IPS-20b (cell line): ENCODE measurements at regions not wholly inside any gene's neighbourhood (a gene's known extent, or its start where the extent isn't known, plus 50 kb on each side); places are given as distances from the start of the nearest gene placed in this dataset.

Experiments used
- H3K27ac ChIP-seq: one replicate; pipeline ENCODE4 v1.5.1; 2013; ENCODE audit warnings: low read length
- H3K27me3 ChIP-seq: 2 replicates; pipeline ENCODE4 v1.6.1; 2013; ENCODE audit warnings: mild to moderate bottlenecking, low read length, inconsistent platforms; ENCODE audit not compliant: insufficient read depth
- H3K36me3 ChIP-seq: 2 replicates; pipeline ENCODE4 v1.6.1; 2013; ENCODE audit warnings: low read depth, mild to moderate bottlenecking, inconsistent platforms, low read length, moderate library complexity; ENCODE audit not compliant: insufficient read depth
- H3K4me1 ChIP-seq: 2 replicates; pipeline ENCODE4 v1.6.1; 2013; ENCODE audit warnings: mild to moderate bottlenecking, control low read depth, inconsistent platforms, low read length, moderate library complexity; ENCODE audit not compliant: insufficient read depth
- H3K4me3 ChIP-seq: 2 replicates; pipeline ENCODE4 v1.5.1; 2013; ENCODE audit warnings: mild to moderate bottlenecking, low read length, inconsistent platforms
- H3K9ac ChIP-seq: 2 replicates; pipeline ENCODE4 v1.6.1; 2013; ENCODE audit warnings: low read depth, mild to moderate bottlenecking, inconsistent platforms, low read length, moderate library complexity
- H3K9me3 ChIP-seq: 2 replicates; pipeline ENCODE4 v1.6.1; 2013; ENCODE audit warnings: mild to moderate bottlenecking, low read depth, low read length, inconsistent platforms; ENCODE audit not compliant: insufficient read depth

DNA sequence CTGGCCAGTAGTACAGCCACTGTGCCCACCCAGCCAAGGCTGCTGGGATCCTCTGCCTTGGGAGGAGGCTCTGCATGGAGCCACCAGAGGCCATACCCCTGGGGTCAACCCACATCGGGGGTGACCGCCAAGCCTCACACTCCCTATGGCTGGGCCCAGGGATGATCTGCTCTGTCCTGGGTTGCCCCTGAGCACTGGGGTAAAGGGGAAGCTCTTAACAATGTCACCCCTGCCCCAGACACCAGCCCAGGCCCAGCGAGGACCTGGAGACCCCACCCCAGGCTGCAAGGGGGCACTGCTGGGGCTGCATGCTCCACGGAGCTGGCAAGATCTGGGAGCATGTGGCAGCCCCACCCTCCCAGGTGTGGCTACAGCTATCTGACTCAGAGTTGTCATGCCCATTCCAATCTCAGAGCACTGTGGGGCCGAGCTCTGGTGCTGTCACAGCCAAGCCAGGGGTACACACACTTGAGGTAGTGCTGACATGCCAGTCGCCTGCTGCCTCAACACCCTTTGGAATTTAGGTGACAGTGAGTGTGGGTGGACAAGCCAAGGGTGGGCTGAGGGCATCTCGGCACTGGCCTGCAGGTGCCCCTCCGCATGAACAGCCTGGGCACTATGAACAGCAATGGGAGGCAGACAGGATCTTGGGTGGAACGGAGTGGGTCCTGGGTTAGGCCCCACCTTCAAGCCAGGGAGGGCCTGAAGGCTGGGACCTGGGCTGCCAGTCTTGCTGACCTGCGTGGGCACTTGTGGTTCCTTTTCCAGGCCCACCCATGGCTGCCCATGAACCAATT is 427.7 kb downstream of the LRRIQ3 start:
- Histone ChIP-seq H3K36me3 (no peaks in the 10 kb centered on the region), H3K4me3 (no peak overlapping the region), H3K4me1 (no peaks in the 10 kb centered on the region), H3K9ac (no peak overlapping the region), H3K9me3 (no peaks in the 10 kb centered on the region), H3K27ac (no peak overlapping the region), H3K27me3 (no peaks in the 10 kb centered on the region)

- Histone ChIP-seq H3K27me3 (no peaks in the 10 kb centered on the region), H3K4me3 (no peak overlapping the region), H3K4me1 (no peaks in the 10 kb centered on the region), H3K9ac (no peak overlapping the region), H3K27ac (no peak overlapping the region), H3K36me3 (no peaks in the 10 kb centered on the region), H3K9me3 (no peaks in the 10 kb centered on the region)
These were observed 431.1 kb downstream of the LRRIQ3 start for GRCh38 chr1:73766786-73767348.

DNA sequence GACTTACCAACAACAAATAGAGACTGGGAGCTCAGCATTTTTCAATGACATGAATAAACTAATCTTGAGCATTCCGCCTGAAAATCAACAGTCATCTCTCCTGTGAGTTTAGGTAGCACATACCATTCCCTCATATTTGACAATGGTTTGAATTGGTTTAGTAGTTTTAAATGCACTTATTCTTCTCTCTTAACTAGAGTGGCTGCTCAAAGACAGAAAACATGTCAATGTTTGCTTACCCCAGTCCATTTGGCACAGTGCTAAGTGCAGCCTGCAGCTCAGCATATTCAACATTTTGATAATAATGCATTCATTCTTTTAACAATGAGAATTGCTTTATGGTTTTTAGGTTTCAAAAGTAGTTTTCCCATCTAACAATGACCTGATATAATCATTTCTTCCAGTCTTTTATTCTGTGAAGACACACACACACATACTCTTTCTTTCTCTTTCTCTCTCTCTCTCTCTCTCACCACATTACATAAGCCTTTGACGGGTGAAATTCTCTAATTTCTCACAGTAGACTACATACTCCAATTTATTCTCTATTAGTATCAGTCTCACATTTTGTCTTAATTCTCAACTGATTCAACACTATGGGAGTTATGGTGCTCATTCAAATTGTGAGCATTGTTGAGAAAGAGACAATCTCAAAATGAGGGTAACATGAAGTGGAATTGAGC is 432.3 kb downstream of the LRRIQ3 start:
- H3K36me3 ChIP-seq = no peaks in the 10 kb centered on the region
- H3K9me3 ChIP-seq = no peaks in the 10 kb centered on the region
- H3K9ac ChIP-seq = no peak overlapping the region
- no peak overlapping the region for H3K4me3 ChIP-seq
- no peaks in the 10 kb centered on the region for H3K4me1 ChIP-seq
- no peaks in the 10 kb centered on the region for H3K27me3 ChIP-seq
- H3K27ac ChIP-seq = no peak overlapping the region

- Histone ChIP-seq H3K27ac (no peak overlapping the region), H3K4me1 (no peaks in the 10 kb centered on the region), H3K36me3 (no peaks in the 10 kb centered on the region), H3K4me3 (no peak overlapping the region), H3K9me3 (no peaks in the 10 kb centered on the region), H3K9ac (no peak overlapping the region), H3K27me3 (no peaks in the 10 kb centered on the region)
These were observed 436.4 kb downstream of the LRRIQ3 start for GRCh38 chr1:73761559-73761958.

GRCh38 chr1:73759011-73759410 is 439.0 kb downstream of the LRRIQ3 start:
- H3K36me3 ChIP-seq = no peaks in the 10 kb centered on the region
- no peaks in the 10 kb centered on the region for H3K4me1 ChIP-seq
- no peak overlapping the region for H3K9ac ChIP-seq
- no peak overlapping the region for H3K4me3 ChIP-seq
- no peaks in the 10 kb centered on the region for H3K27me3 ChIP-seq
- no peak overlapping the region for H3K27ac ChIP-seq
- no peaks in the 10 kb centered on the region for H3K9me3 ChIP-seq

GRCh38 chr1:73756817-73757216 is 441.2 kb downstream of the LRRIQ3 start:
- Histone ChIP-seq H3K27ac (no peak overlapping the region), H3K4me3 (no peak overlapping the region), H3K9me3 (no peaks in the 10 kb centered on the region), H3K27me3 (no peaks in the 10 kb centered on the region), H3K9ac (no peak overlapping the region), H3K36me3 (no peaks in the 10 kb centered on the region), H3K4me1 (no peaks in the 10 kb centered on the region)

- Histone ChIP-seq H3K9me3 (no peaks in the 10 kb centered on the region), H3K4me1 (no peaks in the 10 kb centered on the region), H3K4me3 (no peak overlapping the region), H3K9ac (no peak overlapping the region), H3K27ac (no peak overlapping the region), H3K27me3 (no peaks in the 10 kb centered on the region), H3K36me3 (no peaks in the 10 kb centered on the region)
These were observed 442.3 kb downstream of the LRRIQ3 start for GRCh38 chr1:73755649-73756048.

DNA sequence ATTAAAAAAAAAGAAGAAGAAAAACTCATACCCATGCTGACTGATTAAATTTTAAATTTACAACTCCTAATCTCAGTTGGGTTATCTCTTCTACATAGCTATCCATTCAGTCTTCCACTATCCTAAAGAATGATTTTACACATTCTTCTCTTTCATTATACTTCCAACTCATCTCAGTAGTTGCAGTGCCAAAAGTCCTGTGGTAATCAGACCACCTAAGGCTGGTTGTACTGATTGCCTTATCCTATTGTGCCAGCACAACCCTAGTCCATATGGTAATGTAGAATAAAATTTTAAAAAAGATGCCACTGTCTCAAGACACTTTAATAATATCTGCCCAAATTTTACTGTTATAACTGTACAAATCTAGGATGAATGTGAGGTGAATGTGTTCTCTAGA is 448.0 kb downstream of the LRRIQ3 start:
- H3K9ac ChIP-seq = no peak overlapping the region
- H3K27ac ChIP-seq = no peak overlapping the region
- no peaks in the 10 kb centered on the region for H3K36me3 ChIP-seq
- H3K27me3 ChIP-seq = no peaks in the 10 kb centered on the region
- H3K4me3 ChIP-seq = no peak overlapping the region
- no peaks in the 10 kb centered on the region for H3K9me3 ChIP-seq
- no peaks in the 10 kb centered on the region for H3K4me1 ChIP-seq

GRCh38 chr1:73744985-73745384 is 453.0 kb downstream of the LRRIQ3 start:
- no peak overlapping the region for H3K4me3 ChIP-seq
- no peaks in the 10 kb centered on the region for H3K27me3 ChIP-seq
- H3K4me1 ChIP-seq = no peaks in the 10 kb centered on the region
- H3K9ac ChIP-seq = no peak overlapping the region
- H3K9me3 ChIP-seq = peaks cover 12% of the 10 kb centered on the region; the same call in 1 of the 2 replicates
- no peak overlapping the region for H3K27ac ChIP-seq
- no peaks in the 10 kb centered on the region for H3K36me3 ChIP-seq

GRCh38 chr1:73736125-73736524 is 461.9 kb downstream of the LRRIQ3 start:
- Histone ChIP-seq H3K27ac (no peak overlapping the region), H3K4me1 (no peaks in the 10 kb centered on the region), H3K9me3 (no peaks in the 10 kb centered on the region; the same call in 1 of the 2 replicates), H3K36me3 (no peaks in the 10 kb centered on the region), H3K27me3 (no peaks in the 10 kb centered on the region), H3K9ac (no peak overlapping the region), H3K4me3 (no peak overlapping the region)

DNA sequence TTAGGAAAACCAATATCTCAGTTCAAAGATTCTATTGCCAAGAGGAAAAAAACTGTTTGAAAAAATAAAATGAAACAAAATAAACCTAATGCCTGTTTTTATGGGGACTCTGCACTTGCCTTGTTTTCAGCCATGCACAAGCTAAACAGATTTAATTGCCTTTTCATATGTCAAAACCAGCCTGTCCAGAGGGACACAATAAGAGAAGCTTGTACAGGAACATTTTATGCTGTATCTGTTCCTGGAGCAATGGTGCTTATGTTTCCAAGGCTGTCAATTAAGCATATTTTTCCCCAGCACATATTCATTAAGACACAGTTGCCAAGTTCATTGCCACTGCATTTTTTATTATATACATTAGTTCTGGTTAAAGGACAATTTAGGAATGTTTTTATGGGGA is 470.9 kb downstream of the LRRIQ3 start:
- Histone ChIP-seq H3K9me3 (no peaks in the 10 kb centered on the region), H3K4me3 (no peak overlapping the region), H3K4me1 (peaks cover 3% of the 10 kb centered on the region; the same call in 1 of the 2 replicates), H3K36me3 (no peaks in the 10 kb centered on the region), H3K9ac (no peak overlapping the region), H3K27me3 (no peaks in the 10 kb centered on the region), H3K27ac (no peak overlapping the region)

- Histone ChIP-seq H3K36me3 (no peaks in the 10 kb centered on the region), H3K4me3 (no peak overlapping the region), H3K9ac (no peak overlapping the region), H3K9me3 (no peaks in the 10 kb centered on the region), H3K27me3 (no peaks in the 10 kb centered on the region), H3K27ac (no peak overlapping the region), H3K4me1 (no peaks in the 10 kb centered on the region)
These were observed 475.9 kb downstream of the LRRIQ3 start for GRCh38 chr1:73722055-73722454.
